GM10266 (cell line): ENCODE measurements at regions not wholly inside any gene's neighbourhood (a gene's known extent, or its start where the extent isn't known, plus 50 kb on each side); places are given as distances from the start of the nearest gene placed in this dataset.

Experiments
- DNase-seq: peaks from one replicate; pipeline ENCODE4 v3.0.0; 2012; ENCODE audit errors: extremely low spot score
- CTCF ChIP-seq: IDR thresholded peaks from 2 replicates; pipeline ENCODE4 v1.5.1; 2012; ENCODE audit warnings: mild to moderate bottlenecking, low read depth; ENCODE audit not compliant: control insufficient read depth, insufficient read depth; ENCODE audit errors: missing control alignments

GRCh38 chr5:24376616-24377015 lies 268.2 kb downstream of the CDH10 start:
- no peak for DNase-seq
- TF ChIP-seq CTCF = no peak

- DNase-seq = no peak
- TF ChIP-seq CTCF = no peak
These were observed 262.8 kb downstream of the CDH10 start for GRCh38 chr5:24381861-24382489.

GRCh38 chr5:24385070-24385469 lies 259.7 kb downstream of the CDH10 start:
- no peak for TF ChIP-seq CTCF
- no peak for DNase-seq

GRCh38 chr5:24385617-24386016 lies 259.2 kb downstream of the CDH10 start:
- TF ChIP-seq CTCF = no peak
- no peak for DNase-seq

GRCh38 chr5:24388448-24388847 lies 256.3 kb downstream of the CDH10 start:
- DNase-seq = no peak
- TF ChIP-seq CTCF = no peak

GRCh38 chr5:24389968-24390367 lies 254.8 kb downstream of the CDH10 start:
- TF ChIP-seq CTCF = no peak
- DNase-seq = no peak

GRCh38 chr5:24391816-24392215 lies 253.0 kb downstream of the CDH10 start:
- no peak for TF ChIP-seq CTCF
- DNase-seq = no peak
